ENCODE measurements at regions not wholly inside any gene's neighbourhood (a gene's known extent, or its start where the extent isn't known, plus 50 kb on each side); places are given as distances from the start of the nearest gene placed in this dataset.

- no TSS peak for BruUV-seq (replicated peaks)
- TF ChIP-seq CTCF (conservative IDR thresholded peaks at IDR 0.05; ENCODE audit: low read depth, low read length) (no peak), EZH2 (IDR thresholded peaks at IDR 0.05; ENCODE audit: borderline replicate concordance, low read depth, low read length, poor library complexity, severe bottlenecking) (no peak)
- Histone ChIP-seq H3K27ac (ENCODE audit: low read depth, low read length, poor library complexity, severe bottlenecking) (peak overlapping the region; percentile 75), H3K36me3 (ENCODE audit: insufficient read depth, low read length, poor library complexity, severe bottlenecking) (no peaks in the 10 kb centered on the region), H3K27me3 (replicated peaks; ENCODE audit: insufficient read depth, low read depth, low read length, poor library complexity) (no peaks in the 10 kb centered on the region), H3K4me1 (ENCODE audit: insufficient read depth, low read length, poor library complexity, severe bottlenecking) (no peaks in the 10 kb centered on the region), H3K9me3 (ENCODE audit: low read depth, low read length, poor library complexity, severe bottlenecking) (no peaks in the 10 kb centered on the region), H3K4me3 (ENCODE audit: low read depth, low read length, poor library complexity, severe bottlenecking) (peak overlapping the region; percentile 86)
- POLR2A ChIA-PET (ENCODE audit: low non-redundant PET) = no interaction called here
- DNase-seq (ENCODE audit: low spot score) = no peak
- intact Hi-C loops (cut with micrococcal nuclease; ENCODE audit: unreplicated experiment) = loop anchor here (10.0 kb wide), 1 partner anchor 220 kb away; no protein-coding TSS in a partner anchor
- CTCF ChIA-PET = no interaction called here
Measured at GRCh38 chr10:29734640-29734961, 99.8 kb upstream of the SVIL start.

GRCh38 chr10:29733323-29733722 lies 98.6 kb upstream of the SVIL start:
- no peak for TF ChIP-seq CTCF (conservative IDR thresholded peaks at IDR 0.05; ENCODE audit: low read depth, low read length)
- no peak for TF ChIP-seq EZH2 (IDR thresholded peaks at IDR 0.05; ENCODE audit: borderline replicate concordance, low read depth, low read length, poor library complexity, severe bottlenecking)
- Histone ChIP-seq H3K27ac (ENCODE audit: low read depth, low read length, poor library complexity, severe bottlenecking) (no peak overlapping the region), H3K4me3 (ENCODE audit: low read depth, low read length, poor library complexity, severe bottlenecking) (no peak overlapping the region)

GRCh38 chr10:29732918-29733317 lies 98.1 kb upstream of the SVIL start:
- Histone ChIP-seq H3K27me3 (replicated peaks; ENCODE audit: insufficient read depth, low read depth, low read length, poor library complexity) (no peaks in the 10 kb centered on the region), H3K4me1 (ENCODE audit: insufficient read depth, low read length, poor library complexity, severe bottlenecking) (no peaks in the 10 kb centered on the region), H3K9me3 (ENCODE audit: low read depth, low read length, poor library complexity, severe bottlenecking) (no peaks in the 10 kb centered on the region), H3K27ac (ENCODE audit: low read depth, low read length, poor library complexity, severe bottlenecking) (no peak overlapping the region), H3K4me3 (ENCODE audit: low read depth, low read length, poor library complexity, severe bottlenecking) (no peak overlapping the region), H3K36me3 (ENCODE audit: insufficient read depth, low read length, poor library complexity, severe bottlenecking) (no peaks in the 10 kb centered on the region)
- ChIA-PET CTCF (no interaction called here), POLR2A (ENCODE audit: low non-redundant PET) (interaction anchor here (0.6 kb wide), 1 partner anchor 109 kb away, joined by 9 read pairs; no protein-coding TSS in a partner anchor)
- no TSS peak for BruUV-seq (replicated peaks)
- DNase-seq (ENCODE audit: low spot score) = no peak
- TF ChIP-seq CTCF (conservative IDR thresholded peaks at IDR 0.05; ENCODE audit: low read depth, low read length) = no peak
- no peak for TF ChIP-seq EZH2 (IDR thresholded peaks at IDR 0.05; ENCODE audit: borderline replicate concordance, low read depth, low read length, poor library complexity, severe bottlenecking)
- intact Hi-C loops (cut with micrococcal nuclease; ENCODE audit: unreplicated experiment) = loop anchor here (10.0 kb wide), 1 partner anchor 218 kb away; no protein-coding TSS in a partner anchor

More at GRCh38 chr10:29733323-29733722, 98.6 kb upstream of the SVIL start:
- no peaks in the 10 kb centered on the region for H3K27me3 ChIP-seq (replicated peaks; ENCODE audit: insufficient read depth, low read depth, low read length, poor library complexity)
- no TSS peak for BruUV-seq (replicated peaks)
- CTCF ChIA-PET = no interaction called here
- H3K36me3 ChIP-seq (ENCODE audit: insufficient read depth, low read length, poor library complexity, severe bottlenecking) = no peaks in the 10 kb centered on the region
- intact Hi-C loops (cut with micrococcal nuclease; ENCODE audit: unreplicated experiment) = loop anchor here (10.0 kb wide), 1 partner anchor 219 kb away; no protein-coding TSS in a partner anchor
- H3K9me3 ChIP-seq (ENCODE audit: low read depth, low read length, poor library complexity, severe bottlenecking) = no peaks in the 10 kb centered on the region
- POLR2A ChIA-PET (ENCODE audit: low non-redundant PET) = no interaction called here
- DNase-seq (ENCODE audit: low spot score) = no peak
- H3K4me1 ChIP-seq (ENCODE audit: insufficient read depth, low read length, poor library complexity, severe bottlenecking) = no peaks in the 10 kb centered on the region

Measured in A673 (cell line).